Caco-2 (cell line): ENCODE measurements at regions not wholly inside any gene's neighbourhood (a gene's known extent, or its start where the extent isn't known, plus 50 kb on each side); places are given as distances from the start of the nearest gene placed in this dataset.

Experiments
- BruUV-seq: library from RNA; stranded (reverse); fragments of 400-500 nt; replicated peaks from 2 replicates; lab custom pipeline; 2021; lab: Mats Ljungman, UMichigan
- CTCF ChIA-PET: fragments of 300-600 bp; sonication (Branson Sonifier 250); formaldehyde crosslinking; loops from one replicate; lab custom pipeline; 2022; ENCODE audit warnings: antibody characterized with exemption; lab: Charles Lee
- POLR2A ChIA-PET: fragments of 300-600 bp; sonication (Branson Sonifier 250); formaldehyde crosslinking; loops from one replicate; lab custom pipeline; 2022; ENCODE audit warnings: antibody characterized with exemption; lab: Charles Lee
- DNase-seq, 2 experiments: peaks; one replicate each; pipeline versions ENCODE4 v3.0.0 to v3.0.0-alpha.2; 2020 to 2022
- H3K27me3 ChIP-seq: replicated peaks from 2 replicates; pipeline ENCODE4 v1.6.0; 2011; ENCODE audit warnings: low read length; ENCODE audit not compliant: control insufficient read depth, insufficient read depth
- H3K36me3 ChIP-seq: 2 replicates; pipeline ENCODE4 v1.5.1; 2011; ENCODE audit warnings: low read length; ENCODE audit not compliant: control insufficient read depth, insufficient read depth
- H3K4me1 ChIP-seq: fragments of 250-450 bp; sonication (Bioruptor Pico); 2 replicates; pipeline ENCODE4 v1.5.1; 2020; ENCODE audit warnings: mild to moderate bottlenecking
- H3K4me3 ChIP-seq: 2 replicates; pipeline ENCODE4 v1.5.1; 2011; ENCODE audit warnings: low read depth, mild to moderate bottlenecking, control low read depth, low read length
- H3K9me3 ChIP-seq: fragments of 250-450 bp; sonication (Bioruptor Pico); 2 replicates; pipeline ENCODE4 v1.5.1; 2020; ENCODE audit warnings: mild to moderate bottlenecking, moderate library complexity
- H3K27ac Mint-ChIP-seq: one replicate; pipeline ENCODE4 v1.8.0; 2022; ENCODE audit warnings: mixed read lengths; ENCODE audit not compliant: unreplicated experiment
- H3K27me3 Mint-ChIP-seq: one replicate; pipeline ENCODE4 v1.8.0; 2022; ENCODE audit warnings: mixed read lengths; ENCODE audit not compliant: insufficient read depth, unreplicated experiment
- H3K36me3 Mint-ChIP-seq: one replicate; pipeline ENCODE4 v1.8.0; 2022; ENCODE audit warnings: mild to moderate bottlenecking, mixed read lengths; ENCODE audit not compliant: insufficient read depth, unreplicated experiment
- H3K4me1 Mint-ChIP-seq: one replicate; pipeline ENCODE4 v1.8.0; 2022; ENCODE audit warnings: low read depth, mixed read lengths; ENCODE audit not compliant: unreplicated experiment
- H3K4me3 Mint-ChIP-seq: one replicate; pipeline ENCODE4 v1.8.0; 2022; ENCODE audit warnings: mild to moderate bottlenecking, moderate library complexity, mixed read lengths; ENCODE audit not compliant: unreplicated experiment
- H3K9me3 Mint-ChIP-seq: one replicate; pipeline ENCODE4 v1.8.0; 2022; ENCODE audit warnings: mixed read lengths; ENCODE audit not compliant: unreplicated experiment
- intact Hi-C: fragments of 100-400 bp; cut with micrococcal nuclease; formaldehyde crosslinking; loops from one replicate; pipeline ENCODE4 v1.10.0; 2022; ENCODE audit not compliant: unreplicated experiment
- TF ChIP-seq, protein P1 (sequence below), 2 experiments: fragments of 200-600 bp in 1 of 2; IDR thresholded peaks; 1 replicate in 1 of 2; 2 replicates in 1 of 2; pipeline versions ENCODE4 v1.5.1 to v1.8.0; 2011 to 2022; ENCODE audit warnings: antibody characterized with exemption in 1 of 2, control low read depth in 1 of 2, inconsistent platforms in 1 of 2, low read depth in 1 of 2, low read length in 1 of 2, mild to moderate bottlenecking in 1 of 2, moderate library complexity in 1 of 2; ENCODE audit not compliant: insufficient read depth in 1 of 2, severe bottlenecking in 1 of 2, unreplicated experiment in 1 of 2

DNA sequence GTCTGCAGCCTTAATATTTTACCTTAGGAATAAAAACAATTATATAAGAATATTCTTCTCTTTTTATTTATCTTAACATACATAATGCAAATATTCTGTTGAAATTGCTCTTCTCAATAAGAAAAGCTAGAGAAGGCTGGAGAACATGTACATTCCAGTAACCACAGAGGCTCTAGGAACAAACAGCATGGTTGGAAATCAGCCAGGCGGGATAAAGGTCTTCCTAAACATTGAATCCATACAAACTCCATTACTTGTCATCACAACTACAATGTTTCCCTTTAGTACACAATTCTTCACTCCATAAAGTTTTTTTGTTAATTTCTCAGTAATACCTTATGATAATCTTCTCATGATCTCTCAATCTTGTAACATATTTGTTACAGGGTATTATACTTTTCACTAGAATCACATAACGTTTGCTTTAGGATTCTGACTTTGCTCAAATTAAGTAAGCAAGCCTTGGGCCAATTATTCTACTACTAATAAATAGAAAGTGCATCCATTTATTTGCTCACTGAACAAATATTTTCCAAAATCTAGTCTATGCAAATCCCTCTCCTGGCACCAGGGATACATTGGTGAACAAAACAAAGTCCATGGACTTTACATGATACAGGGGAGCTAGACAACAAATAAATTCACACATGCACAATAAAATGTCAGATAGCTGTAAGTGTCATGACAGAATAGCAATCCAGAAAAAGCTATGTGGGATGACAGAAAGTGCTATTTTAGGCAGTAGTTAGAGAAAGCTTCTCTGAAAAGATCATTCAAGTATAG, 237.5 kb upstream of the TMTC1 start:
- no peaks in the 10 kb centered on the region for H3K27me3 ChIP-seq
- BruUV-seq: no TSS peak
- DNase-seq: no peak
- H3K4me1 ChIP-seq: no peaks in the 10 kb centered on the region
- peaks cover 14% of the 10 kb centered on the region; the same call in 1 of the 2 replicates for H3K9me3 ChIP-seq
- Mint-ChIP-seq H3K27ac (no peak overlapping the region), H3K4me1 (peaks cover under 1% of the 10 kb centered on the region), H3K9me3 (peaks cover 25% of the 10 kb centered on the region), H3K27me3 (no peaks in the 10 kb centered on the region), H3K36me3 (no peaks in the 10 kb centered on the region), H3K4me3 (no peak overlapping the region)
- intact Hi-C loops: no loop called here
- H3K4me3 ChIP-seq: no peak overlapping the region
- TF ChIP-seq, protein P1, sequence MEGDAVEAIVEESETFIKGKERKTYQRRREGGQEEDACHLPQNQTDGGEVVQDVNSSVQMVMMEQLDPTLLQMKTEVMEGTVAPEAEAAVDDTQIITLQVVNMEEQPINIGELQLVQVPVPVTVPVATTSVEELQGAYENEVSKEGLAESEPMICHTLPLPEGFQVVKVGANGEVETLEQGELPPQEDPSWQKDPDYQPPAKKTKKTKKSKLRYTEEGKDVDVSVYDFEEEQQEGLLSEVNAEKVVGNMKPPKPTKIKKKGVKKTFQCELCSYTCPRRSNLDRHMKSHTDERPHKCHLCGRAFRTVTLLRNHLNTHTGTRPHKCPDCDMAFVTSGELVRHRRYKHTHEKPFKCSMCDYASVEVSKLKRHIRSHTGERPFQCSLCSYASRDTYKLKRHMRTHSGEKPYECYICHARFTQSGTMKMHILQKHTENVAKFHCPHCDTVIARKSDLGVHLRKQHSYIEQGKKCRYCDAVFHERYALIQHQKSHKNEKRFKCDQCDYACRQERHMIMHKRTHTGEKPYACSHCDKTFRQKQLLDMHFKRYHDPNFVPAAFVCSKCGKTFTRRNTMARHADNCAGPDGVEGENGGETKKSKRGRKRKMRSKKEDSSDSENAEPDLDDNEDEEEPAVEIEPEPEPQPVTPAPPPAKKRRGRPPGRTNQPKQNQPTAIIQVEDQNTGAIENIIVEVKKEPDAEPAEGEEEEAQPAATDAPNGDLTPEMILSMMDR (IDR thresholded peaks at IDR 0.05; ENCODE audit: insufficient read depth in 1 of 2, low read depth in 1 of 2, low read length in 1 of 2, severe bottlenecking in 1 of 2, unreplicated experiment in 1 of 2): no peak
- ChIA-PET CTCF (no interaction called here), POLR2A (no interaction called here)
- no peaks in the 10 kb centered on the region for H3K36me3 ChIP-seq

DNA sequence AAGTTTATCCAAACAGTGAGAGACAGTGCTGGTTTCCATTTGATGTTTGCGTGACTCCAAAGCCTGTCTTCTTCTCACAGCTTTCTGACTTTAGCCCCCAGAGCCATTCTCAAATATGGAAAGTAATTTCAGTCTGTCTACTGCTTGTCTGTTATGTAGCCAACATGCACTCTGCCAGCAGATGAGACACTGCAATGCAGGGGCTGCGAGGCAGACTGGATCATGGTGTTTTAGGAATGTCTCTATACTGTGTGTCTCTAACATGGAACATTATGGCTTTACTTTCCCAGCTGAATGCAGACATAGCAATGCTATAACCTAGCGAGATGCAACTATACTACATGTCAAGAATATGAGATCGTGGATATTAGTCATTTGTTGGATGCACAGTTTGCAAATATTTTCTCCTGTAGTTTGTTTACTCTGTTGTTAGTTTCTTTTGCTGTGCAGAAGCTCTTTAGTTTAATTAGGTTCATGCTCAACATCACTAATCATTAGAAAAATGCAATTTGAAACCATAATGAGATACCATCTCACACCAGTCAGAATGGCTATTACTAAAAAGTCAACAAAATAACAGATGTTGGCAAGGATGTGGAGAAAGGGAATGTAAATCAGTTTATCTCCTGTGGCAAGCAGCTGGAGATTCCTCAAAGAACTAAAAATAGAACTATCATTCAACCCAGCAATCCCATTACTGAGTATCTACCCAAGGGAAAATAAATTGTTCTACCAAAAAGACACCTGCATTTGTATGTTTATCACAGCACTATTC, 235.8 kb upstream of the TMTC1 start:
- Histone ChIP-seq H3K4me3 (no peak overlapping the region), H3K36me3 (no peaks in the 10 kb centered on the region), H3K9me3 (peaks cover 8% of the 10 kb centered on the region; the same call in 1 of the 2 replicates), H3K27me3 (no peaks in the 10 kb centered on the region), H3K4me1 (peaks cover 8% of the 10 kb centered on the region; the same call in 1 of the 2 replicates)
- no peak overlapping the region for H3K4me3 Mint-ChIP-seq
- no peaks in the 10 kb centered on the region for H3K27me3 Mint-ChIP-seq
- peaks cover 14% of the 10 kb centered on the region for H3K9me3 Mint-ChIP-seq
- H3K4me1 Mint-ChIP-seq: peaks cover 9% of the 10 kb centered on the region
- intact Hi-C loops: loop anchor here (10.0 kb wide), 1 partner anchor 265 kb away; no protein-coding TSS in a partner anchor
- DNase-seq: no peak
- no TSS peak for BruUV-seq
- H3K27ac Mint-ChIP-seq: no peak overlapping the region
- POLR2A ChIA-PET: no interaction called here
- TF ChIP-seq, protein P1 (IDR thresholded peaks at IDR 0.05; ENCODE audit: insufficient read depth in 1 of 2, low read depth in 1 of 2, low read length in 1 of 2, severe bottlenecking in 1 of 2, unreplicated experiment in 1 of 2): no peak
- no peaks in the 10 kb centered on the region for H3K36me3 Mint-ChIP-seq
- CTCF ChIA-PET: no interaction called here

DNA sequence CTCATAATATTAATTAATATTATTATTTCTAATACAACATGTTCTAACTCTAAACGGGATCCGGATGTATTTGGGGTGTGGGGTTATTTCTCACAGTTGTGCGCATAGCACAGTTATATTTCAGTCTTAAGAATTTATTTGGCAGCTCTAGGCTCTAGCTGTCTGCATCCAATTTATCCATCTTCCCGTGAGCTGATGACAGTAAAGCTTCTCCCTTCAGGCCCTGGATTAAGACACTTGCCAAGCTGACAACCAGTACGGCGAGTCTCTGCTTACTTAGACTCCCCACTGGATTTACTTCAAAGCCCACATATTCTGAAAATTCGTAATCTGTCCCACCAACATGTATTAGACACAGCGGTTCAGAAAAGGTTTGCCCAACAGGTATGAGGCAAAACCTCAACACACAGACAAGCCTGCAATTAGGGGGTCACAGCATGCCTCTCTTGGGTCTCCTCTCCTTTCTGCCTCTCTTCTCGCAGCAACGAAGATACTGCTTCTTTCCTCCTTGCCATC, 232.9 kb upstream of the TMTC1 start:
- TF ChIP-seq, protein P1 (IDR thresholded peaks at IDR 0.05; ENCODE audit: insufficient read depth in 1 of 2, low read depth in 1 of 2, low read length in 1 of 2, severe bottlenecking in 1 of 2, unreplicated experiment in 1 of 2): no peak
- Mint-ChIP-seq H3K27me3 (no peaks in the 10 kb centered on the region), H3K4me1 (peaks cover 9% of the 10 kb centered on the region), H3K27ac (no peak overlapping the region), H3K9me3 (peaks cover 4% of the 10 kb centered on the region), H3K36me3 (no peaks in the 10 kb centered on the region), H3K4me3 (no peak overlapping the region)
- Histone ChIP-seq H3K4me1 (peaks cover 8% of the 10 kb centered on the region; the same call in 1 of the 2 replicates), H3K36me3 (no peaks in the 10 kb centered on the region), H3K4me3 (no peak overlapping the region), H3K27me3 (no peaks in the 10 kb centered on the region), H3K9me3 (no peaks in the 10 kb centered on the region)
- CTCF ChIA-PET: no interaction called here
- intact Hi-C loops: loop anchor here (10.0 kb wide), 1 partner anchor 268 kb away; no protein-coding TSS in a partner anchor
- BruUV-seq: no TSS peak
- DNase-seq: no peak
- POLR2A ChIA-PET: no interaction called here
